ENCODE measurements at regions not wholly inside any gene's neighbourhood (a gene's known extent, or its start where the extent isn't known, plus 50 kb on each side); places are given as distances from the start of the nearest gene placed in this dataset.

DNA sequence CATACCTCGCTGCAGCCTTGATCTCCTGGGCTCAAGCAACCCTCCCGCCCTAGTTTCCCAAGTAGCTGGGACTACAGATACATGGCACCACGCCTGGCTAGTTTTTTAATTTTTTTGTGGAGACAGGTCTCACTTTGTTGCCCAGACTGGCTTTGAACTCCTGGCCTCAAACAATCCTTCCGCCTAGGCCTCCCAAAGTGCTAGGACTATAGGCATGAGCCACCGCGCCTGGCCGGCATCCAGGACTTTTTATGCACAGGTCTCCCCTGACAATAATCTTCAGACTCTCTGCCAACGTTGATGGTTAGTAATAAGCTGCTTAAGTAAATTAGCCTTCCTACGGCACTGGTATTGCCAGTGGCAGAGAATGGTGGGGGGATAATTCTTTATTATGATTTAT, 110.5 kb upstream of the MTHFD1L start:
- FAIRE-seq (no peak), ATAC-seq (no peak), DNase-seq (ENCODE audit: extremely low read depth in 1 of 4, low spot score in 3 of 4) (no peak)
- intact Hi-C loops (cut with micrococcal nuclease) (no loop called here), in situ Hi-C loops (cut with MboI) (no loop called here)
- Histone ChIP-seq H3K9me3 (replicated peaks; ENCODE audit: control insufficient read depth, insufficient read depth, low read depth, low read length) (no peaks in the 10 kb centered on the region), H3K9me1 (ENCODE audit: control insufficient read depth, insufficient read depth, low read length) (no peaks in the 10 kb centered on the region), H3K4me3 (no peak overlapping the region), H3K27ac (ENCODE audit: extremely low read depth, low read depth, low read length) (no peak overlapping the region), H3K4me1 (replicated peaks in 1 of 2; ENCODE audit: control insufficient read depth in 2 of 2, insufficient read depth in 2 of 2, low read length in 2 of 2) (no peaks in the 10 kb centered on the region), H3K9ac (ENCODE audit: insufficient read depth in 1 of 2, low read depth in 2 of 2, low read length in 2 of 2) (no peak overlapping the region), H3K36me3 (ENCODE audit: control insufficient read depth, insufficient read depth, low read length) (no peaks in the 10 kb centered on the region), H3K79me2 (ENCODE audit: control insufficient read depth, insufficient read depth, low read length) (no peaks in the 10 kb centered on the region), H3K27me3 (ENCODE audit: control insufficient read depth in 2 of 2, insufficient read depth in 2 of 2, low read length in 2 of 2) (peaks cover 46 to 69% of the 10 kb centered on the region in 2 experiments), H3K4me2 (ENCODE audit: insufficient read depth, low read length) (no peak overlapping the region), H4K20me1 (replicated peaks; ENCODE audit: control insufficient read depth, insufficient read depth, low read length) (0 out of 2 replicates have a peak, but pooled peaks cover 2% of the 10 kb centered on the region), H2AFZ (ENCODE audit: low read depth, low read length) (no peak overlapping the region)
- BruUV-seq (replicated peaks), result no TSS peak
- TF ChIP-seq, protein P1, sequence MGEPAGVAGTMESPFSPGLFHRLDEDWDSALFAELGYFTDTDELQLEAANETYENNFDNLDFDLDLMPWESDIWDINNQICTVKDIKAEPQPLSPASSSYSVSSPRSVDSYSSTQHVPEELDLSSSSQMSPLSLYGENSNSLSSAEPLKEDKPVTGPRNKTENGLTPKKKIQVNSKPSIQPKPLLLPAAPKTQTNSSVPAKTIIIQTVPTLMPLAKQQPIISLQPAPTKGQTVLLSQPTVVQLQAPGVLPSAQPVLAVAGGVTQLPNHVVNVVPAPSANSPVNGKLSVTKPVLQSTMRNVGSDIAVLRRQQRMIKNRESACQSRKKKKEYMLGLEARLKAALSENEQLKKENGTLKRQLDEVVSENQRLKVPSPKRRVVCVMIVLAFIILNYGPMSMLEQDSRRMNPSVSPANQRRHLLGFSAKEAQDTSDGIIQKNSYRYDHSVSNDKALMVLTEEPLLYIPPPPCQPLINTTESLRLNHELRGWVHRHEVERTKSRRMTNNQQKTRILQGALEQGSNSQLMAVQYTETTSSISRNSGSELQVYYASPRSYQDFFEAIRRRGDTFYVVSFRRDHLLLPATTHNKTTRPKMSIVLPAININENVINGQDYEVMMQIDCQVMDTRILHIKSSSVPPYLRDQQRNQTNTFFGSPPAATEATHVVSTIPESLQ (CRISPR knock-in tag; IDR thresholded peaks at IDR 0.05), result no peak
- TF ChIP-seq ZNF57 (CRISPR knock-in tag; IDR thresholded peaks at IDR 0.05) (no peak), HDAC6 (IDR thresholded peaks at IDR 0.05; ENCODE audit: low read depth, low read length) (no peak), CBFB (CRISPR knock-in tag; IDR thresholded peaks at IDR 0.05) (no peak), PHB2 (IDR thresholded peaks at IDR 0.05; ENCODE audit: low read depth) (no peak), MIER1 (IDR thresholded peaks at IDR 0.05; ENCODE audit: low read depth) (no peak), LEF1 (IDR thresholded peaks at IDR 0.05) (no peak), C11orf30 (IDR thresholded peaks at IDR 0.05; ENCODE audit: low read depth) (no peak), SPI1 (IDR thresholded peaks at IDR 0.05; ENCODE audit: borderline replicate concordance, low read depth, low read length) (no peak)
- TF ChIP-seq, protein P2, sequence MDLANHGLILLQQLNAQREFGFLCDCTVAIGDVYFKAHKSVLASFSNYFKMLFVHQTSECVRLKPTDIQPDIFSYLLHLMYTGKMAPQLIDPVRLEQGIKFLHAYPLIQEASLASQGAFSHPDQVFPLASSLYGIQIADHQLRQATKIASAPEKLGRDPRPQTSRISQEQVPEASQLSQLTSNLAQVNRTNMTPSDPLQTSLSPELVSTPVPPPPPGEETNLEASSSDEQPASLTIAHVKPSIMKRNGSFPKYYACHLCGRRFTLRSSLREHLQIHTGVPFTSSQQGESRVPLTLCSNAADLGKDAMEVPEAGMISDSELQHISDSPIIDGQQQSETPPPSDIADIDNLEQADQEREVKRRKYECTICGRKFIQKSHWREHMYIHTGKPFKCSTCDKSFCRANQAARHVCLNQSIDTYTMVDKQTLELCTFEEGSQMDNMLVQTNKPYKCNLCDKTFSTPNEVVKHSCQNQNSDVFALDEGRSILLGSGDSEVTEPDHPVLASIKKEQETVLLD (IDR thresholded peaks at IDR 0.05), result no peak
- WGBS (ENCODE audit: insufficient coverage, low coverage, missing lambda C conversion rate), result 4% methylated on average over 9 of the region's 9 CpGs
- CTCF ChIA-PET (ENCODE audit: low intra/inter-chr PET ratio), result no interaction called here
- POLR2A ChIA-PET, result interaction anchor here (0.6 to 0.8 kb wide), 3 partner anchors 11 to 884 kb away, joined by 3 read pairs; no protein-coding TSS in a partner anchor
